Hepatocyte (in vitro differentiated cells): ENCODE measurements at regions not wholly inside any gene's neighbourhood (a gene's known extent, or its start where the extent isn't known, plus 50 kb on each side); places are given as distances from the start of the nearest gene placed in this dataset.

ENCODE experiments used
- CTCF ChIP-seq: fragments of 200-600 bp; sonication (generic); IDR thresholded peaks from 2 replicates; pipeline ENCODE4 v1.5.1; 2016; ENCODE audit warnings: antibody characterized with exemption, mild to moderate bottlenecking; ENCODE audit not compliant: poor library complexity
- EZH2 ChIP-seq: fragments of 200-600 bp; sonication (generic); IDR thresholded peaks from 2 replicates; pipeline ENCODE4 v1.6.1; 2016; ENCODE audit warnings: antibody characterized with exemption, mild to moderate bottlenecking, borderline replicate concordance
- EZH2phosphoT487 ChIP-seq: fragments of 200-600 bp; sonication (generic); IDR thresholded peaks from one replicate; pipeline ENCODE4 v1.6.1; 2018; ENCODE audit warnings: antibody characterized with exemption, mild to moderate bottlenecking, low read depth, moderate library complexity; ENCODE audit not compliant: unreplicated experiment, severe bottlenecking

GRCh38 chr4:12692815-12693214 is 791.3 kb downstream of the RAB28 start:
- TF ChIP-seq EZH2 (no peak), CTCF (no peak), EZH2phosphoT487 (no peak)
